ENCODE measurements at regions not wholly inside any gene's neighbourhood (a gene's known extent, or its start where the extent isn't known, plus 50 kb on each side); places are given as distances from the start of the nearest gene placed in this dataset.
A peak's percentile ranks its signal among the peaks of the same experiment; 100 is the strongest.

GRCh38 chr12:124410354-124411175, 115.7 kb downstream of the RFLNA start:
- no peak for DNase-seq

GRCh38 chr12:124408822-124409517, 114.1 kb downstream of the RFLNA start:
- no peak for DNase-seq

GRCh38 chr12:124407074-124407473, 112.2 kb downstream of the RFLNA start:
- DNase-seq: no peak

- no peak for DNase-seq
These were observed 111.2 kb downstream of the RFLNA start for GRCh38 chr12:124406043-124406442.

GRCh38 chr12:124405592-124405991, 110.7 kb downstream of the RFLNA start:
- DNase-seq: no peak

GRCh38 chr12:124405151-124405550, 110.3 kb downstream of the RFLNA start:
- no peak for DNase-seq

GRCh38 chr12:124404162-124404784, 109.4 kb downstream of the RFLNA start:
- DNase-seq: no peak

- peak; percentile 80 for DNase-seq
These were observed 108.4 kb downstream of the RFLNA start for GRCh38 chr12:124403273-124403672.

GRCh38 chr12:124402248-124403066, 107.6 kb downstream of the RFLNA start:
- DNase-seq: peak; percentile 55

GRCh38 chr12:124401704-124402221, 106.9 kb downstream of the RFLNA start:
- no peak for DNase-seq

GRCh38 chr12:124400124-124400523, 105.2 kb downstream of the RFLNA start:
- no peak for DNase-seq

- DNase-seq: no peak
These were observed 104.7 kb downstream of the RFLNA start for GRCh38 chr12:124399622-124400021.

GRCh38 chr12:124398578-124399227, 103.8 kb downstream of the RFLNA start:
- no peak for DNase-seq

GRCh38 chr12:124397807-124398577, 103.1 kb downstream of the RFLNA start:
- no peak for DNase-seq

- DNase-seq: no peak
These were observed 102.4 kb downstream of the RFLNA start for GRCh38 chr12:124397399-124397679.

- no peak for DNase-seq
These were observed 101.9 kb downstream of the RFLNA start for GRCh38 chr12:124396544-124397398.

GRCh38 chr12:124395986-124396385, 101.1 kb downstream of the RFLNA start:
- DNase-seq: no peak

- no peak for DNase-seq
These were observed 100.4 kb downstream of the RFLNA start for GRCh38 chr12:124395284-124395752.

- no peak for DNase-seq
These were observed 99.7 kb downstream of the RFLNA start for GRCh38 chr12:124394462-124395128.

- DNase-seq: no peak
These were observed 98.9 kb downstream of the RFLNA start for GRCh38 chr12:124393831-124394230.
